ENCODE measurements at regions not wholly inside any gene's neighbourhood (a gene's known extent, or its start where the extent isn't known, plus 50 kb on each side); places are given as distances from the start of the nearest gene placed in this dataset.
"Not testable (repeated sequence)": the region's sequence is repeated elsewhere in the genome, so short reads cannot be mapped to it uniquely, and the experiment has no call there.

DNA sequence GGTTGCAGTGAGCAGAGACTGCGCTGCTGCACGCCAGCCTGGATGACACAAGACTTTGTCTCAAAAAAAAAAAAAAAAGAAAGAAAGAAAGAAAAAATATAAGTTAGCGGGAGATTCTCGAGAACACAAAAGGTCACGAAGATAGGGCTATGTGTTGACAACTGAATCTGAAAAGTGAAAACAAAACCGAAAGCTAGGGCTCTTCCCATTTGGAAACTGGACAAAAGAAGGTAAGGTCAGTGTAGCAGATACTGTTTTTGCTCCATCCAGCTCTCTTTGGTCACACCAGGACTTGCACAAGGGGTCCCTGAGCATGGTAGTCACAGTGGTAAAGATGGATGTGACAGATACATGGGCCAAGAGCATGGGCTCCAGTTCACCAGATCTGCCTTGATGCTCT is 60.4 kb upstream of the MAP10 start:
- Histone ChIP-seq H3K27me3 (ENCODE audit: insufficient read depth, low read length) (no peaks in the 10 kb centered on the region), H4K20me1 (ENCODE audit: insufficient read depth) (no peaks in the 10 kb centered on the region), H3K9me3 (ENCODE audit: control insufficient read depth in 1 of 2, insufficient read depth in 1 of 2, low read depth in 1 of 2, low read length in 2 of 2) (peaks cover 0 to 9% of the 10 kb centered on the region in 2 experiments; a peak in 2 of 4 replicates), H3K36me3 (ENCODE audit: control insufficient read depth in 1 of 2, insufficient read depth in 2 of 2, low read length in 2 of 2) (no peaks in the 10 kb centered on the region), H3K4me3 (replicated peaks in 1 of 2; ENCODE audit: low read depth in 1 of 2, low read length in 2 of 2) (no peak overlapping the region), H3K27ac (ENCODE audit: low read depth, low read length) (no peak overlapping the region), H3K9ac (ENCODE audit: low read length) (no peak overlapping the region), H3K79me2 (ENCODE audit: insufficient read depth, low read length) (no peaks in the 10 kb centered on the region), H3K9me2 (ENCODE audit: insufficient read depth) (no peaks in the 10 kb centered on the region), H2AFZ (ENCODE audit: low read depth, low read length, poor library complexity, severe bottlenecking) (no peak overlapping the region), H3K4me1 (ENCODE audit: control insufficient read depth in 1 of 2, insufficient read depth in 2 of 2, low read length in 2 of 2) (no peaks in the 10 kb centered on the region), H3K4me2 (ENCODE audit: low read length) (no peak overlapping the region)
- POLR2A ChIA-PET: no interaction called here
- CTCF ChIA-PET: no interaction called here
- TF ChIP-seq ZNF274 (IDR thresholded peaks at IDR 0.05; ENCODE audit: low read depth, low read length) (no peak), SRF (IDR thresholded peaks at IDR 0.05; ENCODE audit: low read depth) (no peak)
- no peak for ATAC-seq
- DNase-seq (ENCODE audit: low read depth, low spot score): no peak
- BruUV-seq (replicated peaks): no TSS peak
- RAD21 ChIA-PET (ENCODE audit: low non-redundant PET in 1 of 2, low total read pairs in 2 of 2, uncharacterized antibody in 2 of 2, unreplicated experiment in 2 of 2): no interaction called here
- intact Hi-C loops (cut with micrococcal nuclease): no loop called here

DNA sequence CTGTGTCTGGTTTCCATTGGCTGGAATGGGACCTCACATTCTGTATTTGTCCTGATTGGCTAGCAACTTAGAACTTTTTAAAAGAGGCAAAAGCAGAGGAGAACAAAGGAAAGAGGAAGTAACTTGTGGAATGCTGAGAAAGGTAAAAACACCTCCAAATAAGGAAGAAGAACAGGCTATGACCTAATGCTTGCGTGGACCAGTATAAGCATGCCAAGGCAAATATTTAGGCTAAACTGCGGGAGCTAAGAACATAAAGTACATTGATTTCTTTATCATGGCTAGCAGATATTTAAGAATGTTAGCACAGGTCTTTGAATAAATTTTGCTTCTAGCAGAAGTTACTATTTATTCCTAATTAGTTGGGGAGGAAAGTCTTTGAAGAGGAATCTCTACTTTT is 59.5 kb upstream of the MAP10 start:
- CTCF ChIA-PET; intact Hi-C loops (cut with micrococcal nuclease); RAD21 ChIA-PET (ENCODE audit: low non-redundant PET in 1 of 2, low total read pairs in 2 of 2, uncharacterized antibody in 2 of 2, unreplicated experiment in 2 of 2): not testable (repeated sequence)

DNA sequence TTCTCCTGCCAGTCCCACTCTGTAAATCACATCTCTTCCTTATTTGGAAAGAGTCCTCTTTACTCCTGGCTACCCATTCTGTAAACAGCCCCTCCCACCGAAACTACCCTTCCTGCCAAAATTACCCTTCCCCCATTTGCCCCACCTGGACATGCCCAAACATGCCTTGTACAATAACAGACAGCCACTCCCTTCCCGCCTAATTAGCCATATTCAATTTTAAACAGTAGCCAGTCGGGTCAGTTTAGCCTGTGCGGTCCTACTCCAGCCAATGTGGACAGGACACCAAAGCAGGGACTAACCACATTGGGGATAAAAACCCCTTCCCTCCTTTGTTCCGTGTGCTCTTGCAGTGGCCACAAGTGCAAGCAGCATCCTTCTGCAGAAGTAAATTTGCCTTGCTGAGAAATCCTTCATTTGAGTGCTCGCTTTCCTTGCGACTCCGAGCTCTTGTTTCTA is 56.3 kb upstream of the MAP10 start:
- Histone ChIP-seq H3K4me3 (replicated peaks in 1 of 2; ENCODE audit: low read depth in 1 of 2, low read length in 2 of 2) (no peak overlapping the region), H3K79me2 (ENCODE audit: insufficient read depth, low read length) (no peaks in the 10 kb centered on the region), H3K27ac (ENCODE audit: low read depth, low read length) (no peak overlapping the region), H3K4me1 (ENCODE audit: control insufficient read depth in 1 of 2, insufficient read depth in 2 of 2, low read length in 2 of 2) (no peaks in the 10 kb centered on the region), H2AFZ (ENCODE audit: low read depth, low read length, poor library complexity, severe bottlenecking) (no peak overlapping the region), H4K20me1 (ENCODE audit: insufficient read depth) (no peaks in the 10 kb centered on the region), H3K27me3 (ENCODE audit: insufficient read depth, low read length) (no peaks in the 10 kb centered on the region), H3K9ac (ENCODE audit: low read length) (no peak overlapping the region), H3K4me2 (ENCODE audit: low read length) (no peak overlapping the region), H3K36me3 (ENCODE audit: control insufficient read depth in 1 of 2, insufficient read depth in 2 of 2, low read length in 2 of 2) (no peaks in the 10 kb centered on the region), H3K9me2 (ENCODE audit: insufficient read depth) (no peaks in the 10 kb centered on the region), H3K9me3 (ENCODE audit: control insufficient read depth in 1 of 2, insufficient read depth in 1 of 2, low read depth in 1 of 2, low read length in 2 of 2) (peaks cover 0 to 9% of the 10 kb centered on the region in 2 experiments; a peak in 2 of 4 replicates)
- BruUV-seq (replicated peaks): no TSS peak
- POLR2A ChIA-PET: no interaction called here
- intact Hi-C loops (cut with micrococcal nuclease): no loop called here
- ATAC-seq (no peak), DNase-seq (ENCODE audit: low read depth, low spot score) (no peak)
- CTCF ChIA-PET: no interaction called here
- TF ChIP-seq CBX3 (IDR thresholded peaks at IDR 0.05; ENCODE audit: low read depth) (peak; percentile 88), TCF7L2 (IDR thresholded peaks at IDR 0.05; ENCODE audit: borderline replicate concordance, extremely low read depth, insufficient read depth, insufficient read length) (no peak), EZH2phosphoT487 (IDR thresholded peaks at IDR 0.05; ENCODE audit: borderline replicate concordance) (no peak)
- TF ChIP-seq, protein P1, sequence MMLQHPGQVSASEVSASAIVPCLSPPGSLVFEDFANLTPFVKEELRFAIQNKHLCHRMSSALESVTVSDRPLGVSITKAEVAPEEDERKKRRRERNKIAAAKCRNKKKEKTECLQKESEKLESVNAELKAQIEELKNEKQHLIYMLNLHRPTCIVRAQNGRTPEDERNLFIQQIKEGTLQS (IDR thresholded peaks at IDR 0.05): no peak
- RAD21 ChIA-PET (ENCODE audit: low non-redundant PET in 1 of 2, low total read pairs in 2 of 2, uncharacterized antibody in 2 of 2, unreplicated experiment in 2 of 2): no interaction called here

More for the DNA sequence above, 59.5 kb upstream of the MAP10 start:
- H3K79me2 ChIP-seq (ENCODE audit: insufficient read depth, low read length); H3K36me3 ChIP-seq (ENCODE audit: control insufficient read depth in 1 of 2, insufficient read depth in 2 of 2, low read length in 2 of 2); H3K4me2 ChIP-seq (ENCODE audit: low read length); H2AFZ ChIP-seq (ENCODE audit: low read depth, low read length, poor library complexity, severe bottlenecking); H3K9ac ChIP-seq (ENCODE audit: low read length); H3K4me3 ChIP-seq (replicated peaks in 1 of 2; ENCODE audit: low read depth in 1 of 2, low read length in 2 of 2); H3K9me2 ChIP-seq (ENCODE audit: insufficient read depth); POLR2A ChIA-PET; ATAC-seq; BruUV-seq (replicated peaks); DNase-seq (ENCODE audit: low read depth, low spot score); H4K20me1 ChIP-seq (ENCODE audit: insufficient read depth); H3K4me1 ChIP-seq (ENCODE audit: control insufficient read depth in 1 of 2, insufficient read depth in 2 of 2, low read length in 2 of 2); H3K9me3 ChIP-seq (ENCODE audit: control insufficient read depth in 1 of 2, insufficient read depth in 1 of 2, low read depth in 1 of 2, low read length in 2 of 2); H3K27me3 ChIP-seq (ENCODE audit: insufficient read depth, low read length); H3K27ac ChIP-seq (ENCODE audit: low read depth, low read length): not testable (repeated sequence)
